Esophagus (tissue), 2 donors: ENCODE measurements at regions not wholly inside any gene's neighbourhood (a gene's known extent, or its start where the extent isn't known, plus 50 kb on each side); places are given as distances from the start of the nearest gene placed in this dataset.
A peak's percentile ranks its signal among the peaks of the same experiment; 100 is the strongest.
"Not testable (repeated sequence)": the region's sequence is repeated elsewhere in the genome, so short reads cannot be mapped to it uniquely, and the experiment has no call there.

Experiments used
- H3K27ac ChIP-seq, 2 donors: one replicate each; pipeline ENCODE4 v1.5.1; 2013; ENCODE audit warnings: low read depth in 2 of 2, mild to moderate bottlenecking in 2 of 2, inconsistent platforms in 1 of 2, low read length in 1 of 2, moderate library complexity in 1 of 2
- H3K27me3 ChIP-seq, 2 donors: one replicate each; pipeline ENCODE4 v1.6.1; 2013; ENCODE audit warnings: low read length in 2 of 2, control low read depth in 1 of 2, mild to moderate bottlenecking in 1 of 2; ENCODE audit not compliant: insufficient read depth in 2 of 2, control insufficient read depth in 1 of 2
- H3K36me3 ChIP-seq, 2 donors: one replicate each; pipeline ENCODE4 v1.6.1; 2013; ENCODE audit warnings: low read length in 1 of 2; ENCODE audit not compliant: control insufficient read depth in 2 of 2, insufficient read depth in 2 of 2
- H3K4me1 ChIP-seq, 2 donors: one replicate each; pipeline ENCODE4 v1.6.1; 2013; ENCODE audit warnings: low read length in 1 of 2; ENCODE audit not compliant: control insufficient read depth in 2 of 2, insufficient read depth in 2 of 2
- H3K4me3 ChIP-seq, 2 donors: one replicate each; pipeline ENCODE4 v1.5.1; 2013; ENCODE audit warnings: low read length in 2 of 2, mild to moderate bottlenecking in 2 of 2, low read depth in 1 of 2, moderate library complexity in 1 of 2
- H3K9me3 ChIP-seq, 2 donors: one replicate each; pipeline ENCODE4 v1.6.1; 2013; ENCODE audit warnings: mild to moderate bottlenecking in 2 of 2, low read depth in 1 of 2, low read length in 1 of 2, moderate library complexity in 1 of 2; ENCODE audit not compliant: control insufficient read depth in 2 of 2, insufficient read depth in 1 of 2
- WGBS, 2 donors: extraction: QIAGEN DNeasy Blood & Tissue Kit; methylation state at CpG; one replicate each; pipeline ENCODE4 v1.1.7; 2013; 5-methylcytosine and 5-hydroxymethylcytosine counted together
- donor health status: healthy with polysubstance abuse.
- donor health status: Bipolar disorder and iron deficiency.

DNA sequence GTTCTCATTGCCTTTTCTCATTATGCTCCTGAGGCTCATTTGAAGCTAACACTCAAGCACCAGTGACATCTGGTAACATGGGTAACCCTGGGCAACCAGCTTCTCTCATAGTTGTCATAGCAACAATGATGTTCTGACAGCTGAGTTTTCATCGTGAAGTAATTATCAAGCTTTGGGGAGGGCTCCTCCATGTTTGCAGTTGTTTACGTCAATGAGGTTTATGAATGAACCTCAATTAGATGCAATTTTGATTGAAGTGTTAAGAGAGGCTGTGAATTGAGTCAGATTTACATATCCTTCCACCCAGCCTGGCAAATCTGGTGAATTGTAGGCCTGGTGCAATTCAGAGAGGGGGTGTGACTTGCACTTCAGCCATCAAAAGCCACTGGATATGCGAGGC lies 119.3 kb upstream of the CHD2 start:
- Histone ChIP-seq H3K4me3 (no peak overlapping the region), H3K36me3 (no peaks in the 10 kb centered on the region), H3K27ac (no peak overlapping the region), H3K27me3 (no peaks in the 10 kb centered on the region), H3K9me3 (no peaks in the 10 kb centered on the region), H3K4me1 (no peaks in the 10 kb centered on the region)
- 95 to 98% methylated on average over 3 of the region's 3 CpGs for WGBS, 2 donors

- 93 to 96% methylated on average over 4 of the region's 4 CpGs for WGBS, 2 donors
- no peak overlapping the region for H3K4me3 ChIP-seq
- no peaks in the 10 kb centered on the region for H3K27me3 ChIP-seq
- no peaks in the 10 kb centered on the region for H3K4me1 ChIP-seq
- no peaks in the 10 kb centered on the region for H3K9me3 ChIP-seq
- no peak overlapping the region for H3K27ac ChIP-seq
- no peaks in the 10 kb centered on the region for H3K36me3 ChIP-seq
Measured at GRCh38 chr15:92781925-92782453, 118.1 kb upstream of the CHD2 start.

GRCh38 chr15:92787116-92787515 lies 113.0 kb upstream of the CHD2 start:
- Histone ChIP-seq H3K4me1 (no peaks in the 10 kb centered on the region), H3K27me3 (no peaks in the 10 kb centered on the region), H3K36me3 (no peaks in the 10 kb centered on the region), H3K4me3 (no peak overlapping the region), H3K9me3 (peaks cover 0 to 3% of the 10 kb centered on the region in 2 donors), H3K27ac (no peak overlapping the region)
- WGBS, 2 donors: 88 to 90% methylated on average over 3 of the region's 3 CpGs

DNA sequence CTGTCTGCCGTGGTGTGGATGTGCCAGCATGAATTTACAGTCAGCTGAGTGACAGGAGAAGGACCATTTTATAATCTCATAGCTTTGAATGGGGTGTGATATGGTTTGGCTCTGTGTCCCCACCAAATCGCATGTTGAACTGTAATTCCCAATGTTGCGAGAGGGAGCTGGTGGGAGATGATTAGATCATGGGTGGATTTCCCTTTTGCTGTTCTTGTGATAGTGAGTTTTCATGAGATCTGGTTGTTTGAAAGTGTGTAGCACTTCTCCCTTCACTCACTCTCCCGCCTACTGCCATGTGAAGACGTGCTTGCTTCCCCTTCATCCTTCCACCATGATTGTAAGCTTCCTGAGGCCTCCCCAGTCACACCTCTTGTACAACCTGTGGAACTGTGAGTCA lies 111.9 kb upstream of the CHD2 start:
- Histone ChIP-seq H3K36me3 (no peaks in the 10 kb centered on the region), H3K4me1 (no peaks in the 10 kb centered on the region), H3K9me3 (peaks cover 0 to 3% of the 10 kb centered on the region in 2 donors), H3K27me3 (no peaks in the 10 kb centered on the region), H3K4me3 (no peak overlapping the region), H3K27ac (no peak overlapping the region)
- WGBS, 2 donors: 95 to 97% methylated on average over 5 of the region's 5 CpGs

DNA sequence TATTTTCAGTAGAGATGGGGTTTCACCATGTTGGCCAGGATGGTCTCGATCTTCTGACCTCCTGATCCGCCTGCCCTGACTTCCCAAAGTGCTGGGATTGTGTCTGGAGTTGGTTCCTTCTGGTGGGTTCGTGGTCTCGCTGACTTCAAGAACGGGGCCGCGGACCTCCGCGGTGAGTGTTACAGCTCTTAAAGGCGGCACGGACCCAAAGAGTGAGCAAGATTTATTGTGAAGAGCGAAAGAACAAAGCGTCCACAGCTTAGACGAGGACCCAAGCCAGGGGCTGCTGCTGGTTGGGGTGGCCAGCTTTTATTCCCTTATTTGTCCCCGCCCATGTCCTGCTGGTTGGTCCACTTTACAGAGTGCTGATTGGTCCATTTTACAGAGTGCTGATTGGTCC lies 111.3 kb upstream of the CHD2 start:
- not testable (repeated sequence) for H3K36me3 ChIP-seq, H3K4me3 ChIP-seq, H3K4me1 ChIP-seq, H3K27me3 ChIP-seq, H3K9me3 ChIP-seq, H3K27ac ChIP-seq
- WGBS, 2 donors: 98% methylated on average over 15 of the region's 15 CpGs

GRCh38 chr15:92796161-92796611 lies 103.9 kb upstream of the CHD2 start:
- Histone ChIP-seq H3K27me3 (no peaks in the 10 kb centered on the region), H3K4me3 (no peak overlapping the region), H3K4me1 (peaks cover 0 to 3% of the 10 kb centered on the region in 2 donors), H3K27ac (no peak overlapping the region), H3K36me3 (no peaks in the 10 kb centered on the region), H3K9me3 (no peaks in the 10 kb centered on the region)
- 79 to 88% methylated on average over 1 of the region's 1 CpG for WGBS, 2 donors

GRCh38 chr15:92797168-92798052 lies 102.7 kb upstream of the CHD2 start:
- no peaks in the 10 kb centered on the region for H3K27me3 ChIP-seq
- H3K36me3 ChIP-seq: no peaks in the 10 kb centered on the region
- 46 to 50% methylated on average over 12 of the region's 12 CpGs for WGBS, 2 donors
- H3K9me3 ChIP-seq: no peaks in the 10 kb centered on the region
- H3K4me3 ChIP-seq: no peak overlapping the region
- H3K27ac ChIP-seq: peak overlapping the region; percentile 78 to 92
- peaks cover 3 to 7% of the 10 kb centered on the region in 2 donors for H3K4me1 ChIP-seq

DNA sequence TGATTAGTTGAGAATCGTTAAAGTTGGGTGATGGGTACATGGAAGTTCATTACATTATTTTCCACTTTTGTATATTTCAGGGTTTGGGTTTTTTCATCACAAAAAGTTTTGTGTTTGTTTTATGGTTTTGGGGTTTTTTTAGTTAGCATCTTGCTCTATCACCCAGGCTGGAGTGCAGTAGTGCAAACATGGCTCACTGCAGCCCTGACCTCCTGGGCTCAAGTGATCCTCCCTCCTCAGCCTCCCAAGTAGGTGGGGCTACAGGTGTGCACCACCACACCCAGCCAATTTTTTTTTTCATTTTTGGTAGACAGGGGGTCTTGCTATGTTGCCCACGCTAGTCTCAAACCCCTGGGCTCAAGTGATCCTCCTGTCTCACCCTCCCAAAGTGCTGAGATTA lies 100.1 kb upstream of the CHD2 start:
- Histone ChIP-seq H3K4me1 (peaks cover 3 to 7% of the 10 kb centered on the region in 2 donors), H3K4me3 (no peak overlapping the region), H3K9me3 (no peaks in the 10 kb centered on the region), H3K27me3 (no peaks in the 10 kb centered on the region), H3K36me3 (no peaks in the 10 kb centered on the region), H3K27ac (no peak overlapping the region)
- 95% methylated on average over 2 of the region's 2 CpGs for WGBS, 2 donors

- H3K4me3 ChIP-seq, H3K27ac ChIP-seq, H3K9me3 ChIP-seq, H3K36me3 ChIP-seq, H3K4me1 ChIP-seq, H3K27me3 ChIP-seq: not testable (repeated sequence)
- WGBS, 2 donors: 96% methylated on average over 12 of the region's 12 CpGs
Measured at GRCh38 chr15:92800416-92801055, 99.6 kb upstream of the CHD2 start.
